ENCODE measurements at regions not wholly inside any gene's neighbourhood (a gene's known extent, or its start where the extent isn't known, plus 50 kb on each side); places are given as distances from the start of the nearest gene placed in this dataset.
"Not testable (repeated sequence)": the region's sequence is repeated elsewhere in the genome, so short reads cannot be mapped to it uniquely, and the experiment has no call there.

DNA sequence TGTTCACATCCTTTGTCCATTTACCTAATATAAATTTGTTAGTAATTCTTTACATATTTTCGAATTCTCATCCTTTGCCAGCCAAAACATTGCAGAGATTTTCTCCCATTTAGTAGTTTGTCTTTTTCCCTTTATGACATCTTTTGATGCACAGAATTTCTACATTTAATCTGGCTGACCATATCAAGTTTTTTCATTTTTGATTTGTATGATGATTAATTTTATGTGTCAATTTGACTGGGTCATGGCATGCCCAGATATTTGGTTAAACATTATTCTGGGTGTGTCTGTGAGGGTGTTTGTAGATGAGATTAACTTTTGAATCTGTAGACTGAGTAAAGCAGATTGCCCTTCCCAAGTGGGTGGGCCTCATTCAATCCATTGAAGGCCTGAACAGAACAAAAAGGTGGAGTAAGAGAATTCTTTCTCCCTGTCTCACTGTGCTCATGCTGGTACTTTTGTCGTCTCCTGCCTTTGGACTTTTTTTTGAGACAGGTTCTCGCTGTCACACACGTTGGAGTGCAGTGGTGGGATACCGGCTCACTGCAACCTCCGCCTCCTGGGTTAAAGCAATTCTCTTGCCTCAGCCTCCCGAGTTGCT lies 72.1 kb upstream of the EPB41L1 start:
- no peak for DNase-seq

DNA sequence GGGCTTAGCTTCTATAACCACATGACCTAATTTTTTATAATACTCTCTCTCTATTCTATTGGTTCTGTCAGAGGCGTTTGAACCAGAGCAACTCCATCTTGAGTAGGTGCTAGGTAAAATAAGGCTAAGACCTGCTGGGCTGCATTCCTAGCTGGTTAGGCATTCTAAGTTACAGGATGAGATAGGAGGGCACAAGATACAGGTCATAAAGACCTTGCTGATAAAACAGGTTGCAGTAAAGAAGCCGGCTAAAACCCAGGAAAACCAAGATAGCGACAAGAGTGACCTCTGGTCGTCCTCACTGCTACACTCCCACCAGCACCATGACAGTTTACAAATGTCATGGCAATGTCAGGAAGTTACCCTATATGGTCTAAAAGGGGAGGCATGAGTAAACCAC lies 71.3 kb upstream of the EPB41L1 start:
- not testable (repeated sequence) for DNase-seq

DNA sequence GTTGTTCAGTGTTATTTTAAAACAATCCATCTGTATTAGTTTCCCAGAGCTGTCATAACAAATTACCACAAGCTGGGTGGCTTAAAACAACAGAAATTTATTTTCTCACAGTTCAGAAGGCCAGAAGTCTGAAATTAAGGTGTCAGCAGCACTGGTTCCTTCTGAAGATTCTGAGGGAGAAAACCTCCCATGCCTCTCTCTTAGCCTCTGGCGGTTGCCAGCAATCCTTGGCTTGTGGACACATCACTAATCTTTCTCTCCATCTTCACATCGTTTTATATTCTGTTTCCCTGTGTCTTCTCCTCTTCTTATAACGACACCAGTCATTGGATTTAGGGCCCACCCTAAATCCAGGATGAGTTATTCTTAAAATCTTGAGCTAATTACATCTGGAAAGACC lies 70.2 kb upstream of the EPB41L1 start:
- DNase-seq = no peak

DNA sequence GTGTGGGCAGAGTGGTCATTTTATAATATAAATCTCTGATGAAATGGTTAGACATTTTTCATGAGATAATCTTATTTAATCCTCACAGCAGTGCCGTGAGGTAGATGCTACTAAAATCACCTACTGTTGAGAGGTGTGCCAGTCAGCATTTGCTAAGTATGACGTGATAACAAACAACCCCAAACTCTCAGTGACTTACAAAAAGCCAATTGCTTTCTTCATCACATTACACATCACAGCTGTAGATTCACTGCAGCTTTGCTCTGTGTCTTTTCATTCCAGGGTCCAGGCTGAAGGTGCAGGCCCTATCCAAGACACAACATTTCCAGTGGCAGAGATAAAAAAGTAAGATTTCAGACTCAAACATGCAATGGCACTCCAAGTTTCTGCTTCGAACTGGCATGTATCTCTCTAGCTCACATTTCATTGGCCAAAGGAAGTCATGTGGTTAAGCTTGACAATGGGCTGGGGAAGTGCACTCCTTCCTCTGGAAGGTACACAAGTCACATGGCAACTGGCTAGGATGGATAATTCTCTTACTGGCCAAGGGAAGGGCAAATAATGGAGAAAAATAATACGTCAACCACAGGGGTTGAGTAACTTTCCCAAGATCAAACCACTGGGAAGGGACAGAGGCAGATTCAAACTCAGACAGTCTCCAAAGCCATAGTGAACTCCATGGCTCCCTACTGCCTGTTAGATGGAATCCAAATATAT lies 69.5 kb upstream of the EPB41L1 start:
- no peak for DNase-seq

DNA sequence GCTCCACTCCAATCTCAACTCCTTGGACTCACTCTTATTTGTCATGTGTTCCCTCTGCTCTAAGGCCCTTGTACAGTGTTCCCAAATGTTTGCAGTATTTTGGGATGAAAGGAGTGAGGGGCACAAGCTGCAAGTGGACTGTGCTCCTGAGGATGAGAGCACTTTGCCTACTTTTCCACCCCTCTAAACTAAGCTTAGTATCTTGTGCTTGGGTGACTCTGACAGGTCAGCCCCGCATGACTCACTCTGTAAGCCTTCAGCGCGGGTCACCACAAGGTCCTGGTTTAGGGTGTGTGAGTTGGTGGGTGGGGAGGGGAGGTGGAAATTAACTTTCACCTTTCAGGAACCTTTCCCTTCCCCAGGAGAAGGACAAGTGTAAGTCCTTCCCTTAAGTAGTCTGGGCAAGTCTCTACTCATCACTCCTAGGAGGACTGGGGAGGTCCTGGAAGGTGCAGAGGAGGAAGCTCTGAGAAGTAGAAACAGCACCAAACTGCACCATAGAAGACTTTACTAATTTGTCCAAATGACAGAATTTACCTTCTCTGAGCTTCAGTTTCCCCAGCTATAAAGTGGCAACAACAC lies 68.8 kb upstream of the EPB41L1 start:
- DNase-seq = no peak

DNA sequence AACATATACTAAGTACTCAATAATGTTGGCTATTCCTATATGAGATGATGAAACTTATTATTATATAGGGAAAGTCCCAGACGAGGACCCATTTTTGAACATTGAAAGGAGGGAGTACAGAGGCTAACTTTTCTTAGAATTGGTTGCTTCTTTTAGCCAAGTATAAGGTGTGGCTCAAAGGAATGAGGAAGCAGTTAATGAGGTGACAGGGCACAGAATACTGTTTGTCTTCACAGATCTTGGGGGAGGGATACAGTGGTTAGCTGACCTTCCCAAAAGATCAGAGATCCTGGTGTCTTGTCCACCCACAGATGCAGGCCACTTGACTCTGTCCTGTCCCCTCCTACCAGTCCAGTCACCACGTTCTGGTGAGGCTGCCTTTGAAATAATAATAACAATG lies 67.8 kb upstream of the EPB41L1 start:
- DNase-seq = no peak

DNA sequence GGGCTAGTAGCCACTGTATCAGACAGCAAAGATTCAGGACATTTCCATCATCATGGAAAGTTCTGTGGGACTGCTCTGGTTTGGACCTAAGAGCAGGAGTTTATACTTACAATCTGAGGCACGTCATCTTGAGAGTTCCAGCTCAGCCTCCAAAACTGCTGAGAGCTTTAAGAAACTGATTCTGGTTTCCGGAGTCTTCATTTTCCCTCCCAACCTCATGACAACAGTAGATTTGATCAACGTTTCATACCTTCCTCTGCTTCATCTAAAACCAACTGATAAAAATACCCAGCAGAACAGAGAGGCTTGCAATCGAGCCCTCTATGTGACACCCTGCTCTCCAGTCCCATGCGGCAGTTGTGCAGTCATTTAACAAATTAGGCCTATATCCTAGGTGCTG lies 64.3 kb upstream of the EPB41L1 start:
- DNase-seq = no peak

DNA sequence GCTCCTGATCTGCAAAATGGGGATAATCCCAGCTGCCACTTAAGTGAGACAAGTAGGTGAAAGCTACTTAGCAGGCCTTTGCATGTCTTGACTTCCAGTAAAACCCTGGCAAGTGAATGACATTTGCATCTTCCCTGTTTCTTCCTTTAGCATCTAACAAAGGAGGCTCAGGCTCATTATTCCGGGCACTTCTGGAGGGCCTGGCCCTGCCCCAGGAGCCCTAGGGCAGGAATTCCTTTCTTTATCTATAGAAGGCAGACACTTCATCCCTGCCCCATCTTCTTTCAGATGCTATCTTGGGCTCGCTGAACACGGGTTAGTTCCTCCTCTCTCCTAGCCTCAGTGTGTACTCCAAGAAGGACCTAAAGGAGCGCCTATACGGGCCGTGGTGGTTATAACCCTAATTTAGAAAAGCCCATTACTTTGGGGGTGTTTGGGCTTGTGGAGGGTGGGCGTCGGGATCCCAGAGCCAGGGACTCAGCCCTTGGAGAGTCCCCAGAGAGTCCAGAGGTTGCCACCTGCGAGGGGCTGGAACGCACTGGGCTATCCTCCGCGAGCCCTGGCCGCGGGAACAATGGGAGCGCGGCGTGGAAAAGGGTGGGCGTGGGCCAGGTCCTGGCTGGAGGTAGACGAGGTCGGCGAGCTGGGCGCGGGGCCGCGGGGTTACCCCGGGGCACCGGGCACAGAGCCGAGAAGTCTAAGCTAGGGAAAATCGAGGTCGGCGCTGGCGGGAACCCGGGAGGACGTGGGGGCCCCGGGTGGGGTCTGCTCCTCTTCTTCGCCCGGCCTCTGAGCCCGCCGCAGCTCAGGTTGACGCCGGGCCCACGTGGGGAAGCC lies 62.8 kb upstream of the EPB41L1 start:
- peak; percentile 15 for DNase-seq

DNA sequence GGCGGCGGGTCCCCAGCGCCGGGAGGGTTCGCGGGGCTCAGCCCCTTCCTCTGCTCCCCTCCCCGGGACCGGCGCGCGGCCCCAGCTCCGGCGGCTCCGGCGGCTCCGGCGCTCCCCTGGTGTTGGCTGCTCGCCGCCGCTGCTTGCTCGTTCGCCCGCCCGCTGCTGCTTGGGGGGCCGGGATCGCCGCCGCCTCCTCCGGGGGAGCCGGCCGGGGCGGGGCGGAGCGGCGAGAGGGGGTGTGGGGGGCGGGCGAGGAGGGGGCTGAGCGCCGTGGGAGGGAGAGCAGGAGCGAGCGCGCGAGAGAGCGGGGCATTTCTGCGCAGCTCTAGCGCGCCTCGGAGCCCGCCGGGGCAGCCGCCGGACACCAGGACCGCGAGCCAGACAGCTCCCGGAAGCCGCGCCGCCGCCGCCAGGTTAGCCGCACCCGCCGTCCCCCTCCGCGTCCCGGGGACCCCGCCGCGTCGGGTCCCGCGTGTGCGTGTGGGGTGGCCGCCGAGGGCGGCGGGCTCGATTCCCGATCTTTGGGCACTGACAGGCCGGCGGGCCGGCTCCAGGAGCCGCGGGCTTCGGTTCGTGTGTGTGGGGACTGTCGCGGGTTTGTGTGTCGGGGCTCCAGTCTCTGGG lies 62.0 kb upstream of the EPB41L1 start:
- peak; percentile 24 for DNase-seq

DNA sequence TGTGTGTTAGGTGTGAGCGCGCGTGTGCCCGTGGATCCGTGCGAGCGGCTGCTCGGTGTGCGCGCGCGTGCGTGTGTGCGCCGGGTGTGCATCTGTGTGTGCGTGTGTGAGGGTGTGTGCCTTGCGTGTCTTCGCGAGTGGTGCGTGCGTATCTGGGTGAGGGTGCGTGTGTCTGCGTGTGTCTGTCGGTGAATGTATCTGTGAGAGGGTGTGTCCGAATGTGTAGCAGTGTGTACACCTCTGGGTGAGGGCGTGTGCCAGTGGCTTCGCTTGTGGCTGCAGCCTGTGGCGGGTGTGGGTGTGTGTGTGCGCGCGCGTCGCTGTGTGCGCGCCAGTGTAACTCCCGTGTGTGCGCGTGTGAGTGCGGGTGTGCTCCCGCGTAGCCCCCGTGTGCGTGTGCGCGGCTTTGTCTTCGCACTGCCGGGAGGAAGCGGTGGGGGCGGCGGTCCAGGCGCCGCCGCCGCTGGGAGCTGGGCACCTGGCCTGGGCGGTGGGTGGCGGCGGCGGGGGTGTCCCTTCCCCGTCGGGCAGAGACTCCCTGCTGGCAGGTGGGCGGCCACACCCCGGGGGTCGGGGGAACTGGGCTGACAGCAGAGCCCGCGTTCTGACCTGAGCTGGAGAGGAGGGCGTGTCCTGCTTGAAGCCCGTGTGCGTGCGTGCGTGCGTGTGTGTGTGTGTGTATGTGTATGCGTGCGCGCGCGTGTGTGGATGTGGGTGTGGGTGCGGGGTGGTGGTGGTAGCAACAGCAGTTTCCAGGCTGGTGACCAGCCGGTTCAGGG lies 61.3 kb upstream of the EPB41L1 start:
- peak; percentile 44 for DNase-seq

DNA sequence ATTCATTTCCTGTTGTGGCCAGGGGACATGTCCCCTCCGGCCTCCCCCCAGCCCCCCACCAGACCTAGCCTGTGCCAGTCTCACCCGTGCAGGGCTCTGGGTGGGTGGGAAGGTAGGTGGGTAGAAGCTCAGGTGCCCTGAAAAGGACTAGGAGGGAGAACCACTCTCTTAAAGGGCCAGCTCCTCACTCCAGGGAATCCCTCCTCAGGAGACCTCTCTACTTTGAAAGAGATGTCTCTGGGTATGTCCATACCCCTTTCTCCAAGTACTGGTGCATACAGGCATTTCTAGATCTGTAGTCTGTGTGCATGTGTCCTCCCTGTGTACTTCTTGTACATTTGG lies 60.8 kb upstream of the EPB41L1 start:
- no peak for DNase-seq

DNA sequence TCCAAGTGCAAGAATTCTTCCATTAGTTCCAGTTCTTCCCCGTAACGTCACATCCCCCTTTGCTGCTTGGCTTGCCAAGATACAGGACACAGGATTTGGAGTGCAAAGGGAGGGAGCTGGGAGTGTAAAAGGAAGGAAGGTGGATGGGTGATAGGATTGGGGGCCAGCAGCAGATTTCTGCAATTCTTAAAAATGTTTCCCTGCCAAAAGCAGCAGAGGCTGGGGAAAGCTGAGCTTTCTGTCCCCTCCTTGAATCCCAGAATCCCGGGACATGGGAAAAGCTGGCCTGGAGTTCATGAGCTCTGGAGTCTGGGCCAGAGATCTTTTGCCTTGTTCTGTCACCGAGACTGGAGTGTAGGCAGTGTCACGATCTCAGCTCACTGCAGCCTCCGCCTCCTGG lies 60.0 kb upstream of the EPB41L1 start:
- no peak for DNase-seq

DNA sequence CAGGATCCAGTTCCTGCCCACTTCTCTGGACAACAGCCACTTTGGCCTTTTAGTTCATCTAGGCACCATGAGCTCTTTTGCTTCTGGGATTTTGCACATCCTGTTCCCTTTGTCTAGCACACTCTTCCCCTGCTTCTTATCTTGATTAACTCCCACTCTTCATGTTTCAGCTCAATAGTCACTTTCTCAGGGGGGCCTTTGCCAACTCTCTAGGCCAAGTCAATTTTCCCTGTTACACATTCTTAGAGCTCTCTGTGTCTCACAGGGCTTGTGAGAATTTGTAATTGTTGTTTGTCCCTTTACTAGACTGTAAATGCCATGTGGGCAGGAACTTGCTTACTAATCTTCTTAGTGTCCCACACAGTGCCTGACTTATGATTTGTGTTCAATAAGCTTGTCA lies 58.1 kb upstream of the EPB41L1 start:
- DNase-seq = no peak

DNA sequence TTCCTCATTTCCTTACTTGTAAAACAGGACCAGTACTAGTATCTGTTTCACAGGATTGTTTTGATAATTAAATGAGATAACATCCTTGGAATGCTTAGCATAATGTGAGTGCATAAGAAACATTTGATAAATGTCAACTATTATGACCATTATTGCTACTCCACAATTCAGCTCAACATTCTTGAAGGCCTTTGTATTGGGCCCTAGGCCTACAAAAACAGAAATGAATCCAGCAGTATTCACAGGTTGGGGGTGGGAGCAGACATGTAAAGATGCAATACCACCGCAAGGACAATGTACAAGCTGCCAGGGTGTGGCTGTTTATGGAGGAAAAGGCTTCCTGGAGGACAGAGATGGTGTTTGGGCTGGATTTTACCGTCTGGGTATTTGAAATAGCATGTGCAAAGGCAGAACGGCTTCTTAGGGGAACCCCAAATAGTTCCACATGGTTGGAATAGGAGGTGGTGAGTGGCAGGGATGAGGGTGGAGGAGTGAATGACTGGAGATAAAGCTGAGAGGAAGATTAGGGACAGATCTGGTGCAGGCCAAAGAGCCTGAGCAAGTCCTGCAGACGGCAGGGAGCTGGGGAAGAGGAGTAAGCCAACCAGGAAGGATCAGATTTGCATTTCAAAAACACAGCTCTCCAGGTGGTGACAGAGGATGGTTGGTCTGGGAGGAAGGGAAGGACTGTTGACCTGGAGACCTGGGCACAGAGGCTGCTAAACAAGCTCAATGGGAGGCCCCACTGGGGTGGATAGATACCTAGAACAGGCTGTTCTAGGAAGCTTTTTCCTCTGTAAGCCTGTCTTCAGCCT lies 57.0 kb upstream of the EPB41L1 start:
- DNase-seq = no peak

DNA sequence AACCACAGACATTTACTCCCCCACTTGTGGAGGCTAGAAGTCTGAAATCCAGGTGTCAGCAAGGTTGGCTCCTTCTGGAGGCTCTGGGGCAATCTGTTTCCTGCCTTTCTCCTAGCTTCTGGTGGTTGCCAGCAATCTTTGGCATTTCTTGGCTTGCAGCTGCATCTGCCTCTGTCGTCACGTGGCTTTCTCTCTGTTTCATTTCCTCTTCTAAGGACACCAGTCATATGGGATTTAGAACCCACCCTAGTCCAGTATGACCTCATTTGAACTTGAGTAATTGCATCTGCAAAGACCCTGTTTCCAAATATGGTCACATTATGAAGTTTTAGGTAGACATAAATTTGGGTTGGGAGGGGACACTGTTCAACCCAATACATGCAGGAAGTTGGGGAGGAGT lies 56.2 kb upstream of the EPB41L1 start:
- peak; percentile 37 for DNase-seq

DNA sequence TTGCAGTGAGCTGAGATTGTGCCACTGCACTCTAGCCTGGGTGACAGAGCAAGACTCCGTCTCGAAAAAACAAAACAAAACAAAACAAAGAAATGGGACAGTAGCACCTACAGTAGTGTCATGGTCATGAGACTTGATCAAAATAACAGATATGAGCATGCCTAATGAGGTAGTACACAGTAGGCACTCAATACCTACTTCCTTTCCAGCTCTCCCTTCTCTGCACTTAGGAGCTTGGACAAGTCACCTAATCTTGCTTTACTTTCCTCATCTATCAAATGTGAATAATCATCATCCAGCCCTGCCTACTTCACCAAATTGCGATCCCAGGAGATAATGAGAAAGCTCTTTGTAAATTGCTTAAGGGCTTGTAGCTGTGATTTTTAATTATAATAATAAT lies 55.4 kb upstream of the EPB41L1 start:
- DNase-seq = no peak

DNA sequence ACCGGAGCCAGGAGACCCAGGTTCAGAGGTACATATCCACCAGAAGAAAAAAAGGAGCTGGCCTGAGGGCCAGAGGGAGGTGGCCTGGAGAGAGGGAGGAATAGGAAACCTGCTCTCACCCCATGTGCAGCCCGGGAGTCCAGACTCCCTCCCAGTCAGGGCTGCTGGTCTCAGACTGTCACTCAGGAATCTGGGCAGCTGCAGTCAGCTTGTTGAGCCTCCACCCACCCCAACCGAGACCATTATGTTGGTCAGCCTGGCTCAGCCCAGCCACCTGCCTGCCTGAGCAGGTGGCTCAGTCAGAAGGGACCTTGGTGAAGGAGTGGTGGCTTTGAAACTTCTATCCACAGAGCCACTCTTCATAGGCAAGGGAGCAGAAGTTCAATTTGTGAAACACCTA lies 53.3 kb upstream of the EPB41L1 start:
- no peak for DNase-seq

DNA sequence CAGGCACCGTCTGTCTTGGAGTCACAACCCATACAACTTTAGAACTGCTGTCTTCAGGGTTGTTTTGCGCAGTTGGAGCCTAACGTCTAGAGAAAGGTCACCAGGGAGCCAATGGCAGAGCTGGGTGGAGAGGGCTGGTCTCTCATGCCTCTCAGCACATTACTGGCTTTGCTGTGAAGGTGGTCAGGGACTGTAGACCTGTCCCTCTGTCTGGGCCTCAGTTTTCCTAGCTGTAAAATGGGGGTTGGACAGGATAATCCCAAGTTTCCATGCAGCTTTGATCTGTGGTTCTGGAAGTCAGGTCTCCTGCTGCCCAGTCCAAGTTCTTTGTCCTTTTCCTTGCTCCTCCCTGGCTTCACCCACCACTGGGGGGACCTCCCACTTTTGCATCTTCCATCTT lies 52.2 kb upstream of the EPB41L1 start:
- DNase-seq = no peak

DNA sequence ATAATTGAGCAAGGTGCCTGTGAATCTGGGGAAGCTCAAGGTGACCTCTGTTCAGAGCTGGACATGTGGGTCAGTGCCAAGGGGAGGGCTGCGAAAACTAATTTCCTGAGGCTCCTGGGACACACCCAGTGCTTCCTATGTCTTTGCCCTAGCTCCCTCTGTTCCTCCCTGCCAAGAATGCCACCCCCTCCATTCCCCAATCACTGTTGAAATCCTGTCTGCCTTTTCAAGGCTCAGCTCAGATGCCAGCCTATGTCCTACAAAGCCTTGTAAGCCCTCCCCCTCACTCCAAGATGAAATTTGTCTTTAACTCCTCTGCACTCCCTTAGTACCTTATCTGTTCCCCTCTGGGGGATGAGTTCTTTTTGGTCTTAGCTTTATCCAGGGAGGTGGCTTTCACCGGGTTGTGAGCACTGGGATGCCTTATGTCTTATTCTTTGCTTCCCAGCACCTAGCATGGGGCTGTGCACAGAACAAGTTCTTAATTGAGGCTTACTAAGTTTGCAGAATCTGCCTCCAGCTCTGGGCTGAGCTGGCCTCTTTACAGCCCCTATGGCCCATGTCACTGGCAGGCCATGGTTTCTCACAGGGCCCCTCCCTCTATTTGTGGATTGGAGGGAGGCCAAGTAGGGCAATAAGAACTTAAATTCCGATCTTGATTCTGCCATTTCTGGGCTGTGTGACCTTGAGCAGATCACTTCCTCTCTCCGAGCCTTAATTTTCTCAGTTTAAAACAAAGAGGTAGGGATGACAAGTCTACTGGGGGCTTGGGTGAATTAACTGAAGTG lies 51.5 kb upstream of the EPB41L1 start:
- no peak for DNase-seq

DNA sequence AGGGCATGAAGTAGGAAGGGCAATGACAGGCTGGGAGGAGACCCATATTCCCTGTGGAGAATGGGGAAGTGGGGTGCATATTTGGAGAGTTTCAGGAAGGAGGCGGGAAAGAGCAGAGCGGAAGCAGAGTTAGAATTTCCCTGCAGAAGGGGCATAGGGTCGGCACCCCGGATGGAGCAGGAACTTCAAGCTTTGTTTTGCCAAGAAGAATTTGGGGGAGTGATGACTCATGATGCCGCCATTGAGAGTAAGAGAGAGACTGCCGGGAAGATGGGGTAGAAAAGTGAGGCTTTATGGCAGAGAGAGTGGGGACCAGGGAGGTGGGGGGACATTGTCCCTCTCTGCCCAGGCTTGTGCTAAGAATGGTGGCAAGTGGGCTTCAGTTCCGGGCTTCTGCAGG lies 50.3 kb upstream of the EPB41L1 start:
- no peak for DNase-seq

All from hematopoietic multipotent progenitor cell treated with erythropoietin and hydrocortisone succinate and interleukin-3 and kit ligand, for 6 days (in vitro differentiated cells).